ENCODE measurements at regions not wholly inside any gene's neighbourhood (a gene's known extent, or its start where the extent isn't known, plus 50 kb on each side); places are given as distances from the start of the nearest gene placed in this dataset.

- no peak for DNase-seq (ENCODE audit: low read depth in 3 of 3)
Observed at GRCh38 chrX:80098038-80098437, 83.5 kb downstream of the TBX22 start.

DNA sequence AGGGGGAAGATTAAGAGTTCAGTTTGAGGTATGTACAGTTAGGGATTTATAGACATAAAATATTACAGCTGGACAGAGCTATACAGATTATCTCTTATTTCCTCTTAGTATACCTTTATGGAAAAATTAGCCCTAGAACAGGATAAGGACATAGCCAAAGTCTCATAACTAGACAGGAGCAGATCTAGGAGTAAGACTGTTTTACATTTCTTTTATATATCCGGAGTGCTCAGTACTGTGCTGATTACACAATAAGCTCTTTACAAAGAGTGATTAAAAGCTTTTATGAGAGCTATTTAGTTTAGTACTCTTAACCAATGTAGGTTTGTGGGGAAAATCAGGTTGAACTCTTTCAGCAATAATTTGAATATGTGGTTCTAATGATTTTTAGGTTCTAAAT is 105.8 kb downstream of the TBX22 start:
- DNase-seq (ENCODE audit: low read depth in 3 of 3): no peak

DNA sequence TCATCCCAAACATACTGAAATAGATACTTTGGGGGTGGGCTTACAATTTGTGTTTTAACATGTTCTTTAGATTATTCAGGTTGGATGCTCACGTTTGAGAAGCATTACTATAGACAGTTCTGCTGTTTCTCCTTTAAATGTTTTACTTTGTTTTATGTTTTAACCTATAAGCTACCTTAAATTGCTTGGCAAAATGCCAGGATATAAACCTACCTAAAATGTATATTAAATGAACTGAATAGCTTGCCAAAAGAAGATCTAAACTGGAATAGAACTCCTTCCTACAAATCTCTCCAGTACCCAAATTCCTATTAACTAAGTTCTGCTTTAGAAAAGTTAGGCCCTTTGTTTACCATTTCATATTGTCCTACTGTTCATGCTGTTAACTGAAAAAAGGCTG is 124.4 kb downstream of the TBX22 start:
- DNase-seq (ENCODE audit: low read depth in 3 of 3): no peak

DNA sequence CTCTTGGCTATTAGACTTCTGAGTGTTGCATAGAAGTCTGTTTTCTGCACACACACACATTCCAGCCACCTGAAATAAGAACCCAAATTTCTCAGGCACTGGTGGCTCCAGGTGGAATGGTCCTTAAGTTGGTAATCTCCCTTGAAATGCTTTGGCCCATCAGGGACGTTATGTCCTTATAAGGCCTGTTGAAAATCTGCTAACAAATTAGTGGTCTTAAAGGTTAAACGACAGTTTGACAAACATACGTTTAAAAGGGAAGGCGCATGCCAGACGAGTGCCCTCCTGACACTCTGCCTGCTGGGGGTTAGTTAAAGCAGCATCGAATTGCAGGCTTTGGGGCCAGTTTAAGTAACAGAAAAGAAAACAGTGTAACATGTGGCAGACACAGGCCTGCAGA is 125.0 kb downstream of the TBX22 start:
- DNase-seq (ENCODE audit: low read depth in 3 of 3): no peak

- DNase-seq (ENCODE audit: low read depth in 3 of 3): no peak
Observed at GRCh38 chrX:80170581-80170980, 156.0 kb downstream of the TBX22 start.

- no peak for DNase-seq (ENCODE audit: low read depth in 3 of 3)
Observed at GRCh38 chrX:80173261-80173660, 158.7 kb downstream of the TBX22 start.

DNA sequence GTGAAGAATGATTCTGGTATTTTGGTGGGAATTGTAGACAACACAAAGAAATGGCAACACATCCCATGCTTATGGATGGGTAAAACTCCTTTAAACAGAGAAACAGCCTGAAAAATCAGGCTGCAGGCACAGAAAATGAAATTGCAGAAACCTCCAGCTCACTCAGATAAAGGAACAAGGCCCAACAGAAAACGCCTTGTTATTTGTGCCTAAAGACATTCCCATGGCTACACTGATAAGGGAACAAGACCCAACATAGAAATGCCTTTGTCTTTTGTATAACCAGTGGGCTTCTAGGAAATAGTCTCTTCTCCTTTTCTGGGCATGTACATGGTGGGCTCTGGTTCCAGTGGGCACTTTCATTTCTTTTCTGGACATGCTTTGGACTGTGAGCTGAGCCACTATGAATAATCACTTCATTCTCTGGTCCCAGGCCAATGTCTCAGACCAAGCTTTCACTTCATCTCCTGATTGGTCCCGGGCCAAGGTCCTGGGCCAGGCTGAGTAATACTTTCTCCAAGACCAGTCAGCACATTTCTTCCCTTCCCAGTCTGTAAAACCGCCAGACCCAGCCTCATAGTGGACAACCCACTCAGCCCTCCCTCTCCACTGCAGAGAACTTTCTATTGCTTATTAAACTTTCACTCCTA is 160.5 kb downstream of the TBX22 start:
- DNase-seq (ENCODE audit: low read depth in 3 of 3): no peak

DNA sequence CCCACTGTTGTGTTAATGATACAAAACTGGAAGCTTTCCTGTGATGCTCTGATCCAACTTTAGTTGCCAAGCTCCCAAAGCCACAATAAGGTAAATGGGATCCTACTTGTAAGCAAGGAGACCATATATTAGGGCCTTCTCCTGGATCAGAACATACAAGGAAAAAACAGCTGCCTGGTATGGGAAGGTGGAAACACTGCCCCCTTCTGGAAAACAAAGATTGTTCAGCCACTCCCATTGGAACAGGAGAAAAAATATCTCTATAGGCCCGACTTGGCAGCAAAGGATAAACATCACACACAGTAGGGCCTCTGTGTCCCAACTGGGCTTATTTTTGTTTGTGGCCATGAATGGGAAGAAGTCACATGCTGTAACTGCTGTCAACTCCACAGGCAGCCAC is 166.5 kb downstream of the TBX22 start:
- DNase-seq (ENCODE audit: low read depth in 3 of 3): no peak

GRCh38 chrX:80184854-80185253 is 170.3 kb downstream of the TBX22 start:
- no peak for DNase-seq (ENCODE audit: low read depth in 3 of 3)

DNA sequence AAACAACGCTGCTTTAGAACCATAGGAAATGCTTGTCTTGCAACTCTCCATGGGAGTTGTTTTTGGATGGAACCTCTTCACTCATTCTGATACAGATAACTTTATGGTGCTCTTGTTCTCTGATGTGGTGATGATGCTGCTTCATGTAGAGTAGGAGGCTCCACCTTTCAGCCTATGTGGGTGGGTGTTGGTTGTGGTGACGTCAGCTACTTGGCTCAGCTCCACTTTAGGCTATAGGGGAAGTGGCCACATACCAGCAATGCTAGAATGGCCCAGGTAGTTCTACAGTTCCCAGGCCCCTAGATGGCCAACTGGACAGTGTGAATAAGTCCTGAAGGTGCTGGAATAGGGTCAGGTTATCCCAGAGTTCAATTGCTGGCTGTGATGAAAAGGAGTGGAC is 192.1 kb downstream of the TBX22 start:
- no peak for DNase-seq (ENCODE audit: low read depth in 3 of 3)

DNA sequence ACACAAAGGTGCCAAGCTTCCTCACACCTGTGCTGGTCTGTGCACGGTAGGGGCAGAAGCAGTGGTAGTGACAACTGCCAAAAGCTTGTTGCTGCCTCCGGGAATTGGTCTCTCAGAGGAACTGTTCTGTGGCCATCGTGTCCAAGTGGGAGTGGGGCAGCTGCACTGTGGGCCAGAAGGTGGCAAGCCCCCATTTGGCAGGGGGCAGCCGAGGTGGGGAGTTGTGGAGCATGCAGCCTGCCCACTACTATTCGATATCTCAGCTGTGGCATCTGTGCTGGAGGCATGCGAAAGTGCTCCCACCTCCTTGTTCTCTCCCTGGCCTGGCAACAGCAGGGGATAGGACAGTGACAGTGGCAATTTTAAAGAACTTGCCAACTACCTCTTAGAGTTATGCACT is 192.8 kb downstream of the TBX22 start:
- no peak for DNase-seq (ENCODE audit: low read depth in 3 of 3)

DNA sequence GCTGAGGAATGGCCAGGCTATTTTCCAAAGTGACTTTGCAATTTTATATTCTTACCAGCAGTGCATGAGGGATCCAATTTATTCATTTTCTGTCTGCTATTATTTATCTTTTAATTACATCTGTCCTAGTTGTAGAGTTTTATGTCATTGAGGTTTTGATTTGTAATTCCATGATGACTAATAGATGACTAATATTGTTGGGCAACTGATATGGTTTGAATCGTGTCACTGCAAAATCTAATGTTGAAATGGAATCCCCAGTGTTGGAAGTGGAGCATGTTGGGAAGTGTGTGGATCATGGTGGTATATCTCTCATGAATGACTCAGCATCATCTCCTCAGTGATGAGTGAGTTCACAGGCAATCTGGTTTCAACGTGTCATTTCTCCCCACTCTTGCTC is 201.5 kb downstream of the TBX22 start:
- DNase-seq (ENCODE audit: low read depth in 3 of 3): no peak

DNA sequence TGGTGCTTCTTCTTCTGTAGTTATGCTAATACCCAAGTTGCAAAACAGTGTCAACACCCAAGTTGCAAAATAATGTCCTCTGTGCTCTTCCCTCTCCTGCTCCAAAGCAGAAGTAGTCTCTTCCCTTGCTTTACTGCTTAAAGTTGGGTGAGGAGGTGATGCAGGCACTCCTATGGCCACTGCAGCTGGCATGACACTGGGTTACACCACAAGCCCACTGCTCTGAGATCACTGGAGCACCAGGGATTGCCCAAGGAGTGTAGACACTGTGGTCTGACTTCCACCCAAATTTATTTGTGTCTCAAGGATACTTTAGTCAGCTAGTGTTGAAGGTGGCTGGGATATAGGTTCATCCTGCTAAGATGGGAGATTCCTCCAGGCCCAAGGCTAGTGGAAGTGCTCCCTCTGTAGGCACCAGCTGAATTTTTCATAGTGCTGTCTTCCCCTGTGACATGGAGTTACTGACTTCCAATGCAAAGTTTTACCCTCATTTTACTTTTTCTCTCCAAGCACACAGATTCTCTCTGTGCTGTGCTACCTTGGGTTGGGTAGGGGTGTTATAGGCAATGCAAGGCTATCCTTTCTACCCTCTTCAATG is 196.2 kb upstream of the TENT5D start:
- no peak for DNase-seq (ENCODE audit: low read depth in 3 of 3)

- DNase-seq (ENCODE audit: low read depth in 3 of 3): no peak
Observed at GRCh38 chrX:80229626-80230025, 190.6 kb upstream of the TENT5D start.

DNA sequence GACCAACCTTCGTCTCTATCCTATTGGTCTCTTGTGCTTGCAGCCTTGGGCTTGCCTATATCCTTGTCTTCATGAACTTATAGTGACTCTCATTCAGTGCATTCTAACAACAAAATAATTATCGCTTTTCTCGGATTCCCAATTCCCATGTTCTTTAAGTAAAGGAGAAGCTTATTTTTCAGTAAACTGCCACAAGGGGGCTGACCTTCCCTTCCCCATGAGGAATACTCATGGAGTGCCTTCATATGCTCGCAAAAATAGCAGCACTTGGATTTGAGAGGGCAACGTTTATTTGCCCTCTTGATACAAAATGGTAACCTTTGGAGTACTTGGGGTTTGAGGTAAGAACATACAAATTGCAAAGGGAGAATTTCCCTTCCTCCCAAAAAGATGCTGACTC is 183.2 kb upstream of the TENT5D start:
- no peak for DNase-seq (ENCODE audit: low read depth in 3 of 3)

- no peak for DNase-seq (ENCODE audit: low read depth in 3 of 3)
Observed at GRCh38 chrX:80246271-80246670, 174.0 kb upstream of the TENT5D start.

- no peak for DNase-seq (ENCODE audit: low read depth in 3 of 3)
Observed at GRCh38 chrX:80266287-80266686, 154.0 kb upstream of the TENT5D start.

DNA sequence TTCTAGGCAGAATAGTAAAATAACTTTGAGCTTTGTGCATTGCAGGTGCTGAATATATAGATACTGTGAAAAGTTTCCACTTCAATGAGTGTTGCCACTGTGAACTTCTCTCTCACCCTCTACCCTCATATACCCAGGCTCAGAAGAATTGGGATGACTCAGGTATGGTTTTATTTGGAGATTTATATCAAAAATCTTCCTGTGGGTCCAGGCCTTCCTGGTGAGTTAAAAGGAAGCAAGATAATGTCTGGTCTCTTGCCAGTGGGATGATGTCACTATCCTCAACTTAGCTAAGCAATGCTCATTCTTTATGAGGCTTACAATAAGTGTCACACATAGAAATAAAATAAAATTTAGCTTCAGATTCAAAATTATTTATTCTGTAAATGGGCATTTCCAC is 153.3 kb upstream of the TENT5D start:
- DNase-seq (ENCODE audit: low read depth in 3 of 3): no peak

DNA sequence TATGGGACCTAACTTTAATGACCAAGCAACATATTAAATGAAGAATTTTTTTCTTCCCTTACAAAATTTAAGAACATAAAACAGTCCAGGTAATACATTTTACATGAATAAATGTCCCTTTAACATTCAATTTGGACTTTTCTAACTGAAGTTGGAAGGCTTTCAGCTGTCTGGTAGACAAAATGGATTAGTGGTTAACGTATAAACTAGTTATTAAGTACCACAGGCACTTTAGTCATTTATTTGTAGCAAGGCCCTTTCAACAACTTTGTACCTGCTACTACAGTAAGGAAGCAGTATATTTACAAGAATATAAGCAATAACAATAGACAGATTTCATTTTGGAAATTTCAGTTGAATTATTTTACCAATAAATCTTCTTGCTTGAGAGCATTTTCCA is 152.5 kb upstream of the TENT5D start:
- DNase-seq (ENCODE audit: low read depth in 3 of 3): no peak

- DNase-seq (ENCODE audit: low read depth in 3 of 3): no peak
Observed at GRCh38 chrX:80282535-80282934, 137.7 kb upstream of the TENT5D start.

DNA sequence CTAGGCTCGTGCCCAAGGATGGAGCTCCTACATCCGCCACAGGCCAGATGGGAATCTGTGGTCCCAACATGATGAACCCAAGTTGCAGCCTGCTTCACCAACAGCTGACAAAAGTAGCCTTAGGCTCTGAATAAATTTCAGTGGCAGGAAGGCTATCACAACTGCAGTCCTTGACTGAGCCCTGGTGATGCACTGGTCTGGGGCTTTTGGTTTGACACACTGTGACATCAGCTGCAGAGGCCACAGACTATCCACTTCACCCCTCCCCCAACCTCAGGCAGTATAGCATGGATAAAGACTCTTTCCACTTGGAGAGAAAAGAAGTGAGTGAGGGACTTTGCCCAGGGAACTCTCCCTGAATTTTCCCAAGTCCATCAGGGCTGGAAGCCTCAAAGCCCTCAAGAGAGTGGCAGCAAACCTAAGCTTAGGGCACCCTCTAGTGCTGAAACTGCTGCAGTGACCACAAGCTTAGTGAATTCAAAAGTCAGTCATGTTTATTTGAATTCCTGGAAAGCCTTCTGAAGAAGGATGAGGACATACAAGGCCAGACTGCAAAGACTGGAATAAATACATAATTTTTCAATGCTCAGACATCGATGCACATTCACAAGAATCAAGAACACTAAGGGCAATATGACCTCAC is 135.0 kb upstream of the TENT5D start:
- DNase-seq (ENCODE audit: low read depth in 3 of 3): no peak

- DNase-seq (ENCODE audit: low read depth in 3 of 3): no peak
Observed at GRCh38 chrX:80290834-80291233, 129.4 kb upstream of the TENT5D start.

- DNase-seq (ENCODE audit: low read depth in 3 of 3): no peak
Observed at GRCh38 chrX:80293354-80293753, 126.9 kb upstream of the TENT5D start.

DNA sequence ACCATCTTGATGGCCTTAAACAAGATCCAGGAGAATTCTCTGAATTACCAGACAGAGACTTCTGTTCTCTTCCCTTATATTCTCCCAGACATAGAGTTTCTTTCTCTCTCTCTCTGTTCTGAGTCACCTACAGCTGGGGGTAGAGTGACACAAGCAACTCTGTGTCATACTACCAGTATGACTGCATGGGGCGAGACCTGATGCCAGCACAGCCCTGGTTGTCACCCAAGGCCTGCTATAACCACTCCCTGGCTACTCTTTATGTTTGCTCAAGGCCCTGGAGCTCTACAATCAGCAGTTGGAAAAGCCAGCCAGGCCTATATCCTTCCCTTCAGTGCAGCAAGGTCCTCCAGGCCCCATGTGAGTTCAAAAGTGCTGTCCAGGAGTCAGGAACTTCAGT is 114.2 kb upstream of the TENT5D start:
- DNase-seq (ENCODE audit: low read depth in 3 of 3): no peak
